Skeletal muscle tissue (tissue), 3 donors: ENCODE measurements at regions not wholly inside any gene's neighbourhood (a gene's known extent, or its start where the extent isn't known, plus 50 kb on each side); places are given as distances from the start of the nearest gene placed in this dataset.

Experiments
- H3K27ac ChIP-seq: one replicate; pipeline ENCODE4 v1.7.0; 2013; ENCODE audit warnings: mild to moderate bottlenecking, low read depth, low read length, inconsistent platforms
- H3K27me3 ChIP-seq, 3 donors: one replicate each; pipeline ENCODE4 v1.7.0; 2013; ENCODE audit warnings: low read length in 3 of 3; ENCODE audit not compliant: control insufficient read depth in 3 of 3, insufficient read depth in 3 of 3
- H3K36me3 ChIP-seq, 3 donors: one replicate each; pipeline ENCODE4 v1.7.0; 2013; ENCODE audit warnings: low read length in 3 of 3; ENCODE audit not compliant: control insufficient read depth in 3 of 3, insufficient read depth in 3 of 3
- H3K4me1 ChIP-seq, 3 donors: one replicate each; pipeline ENCODE4 v1.7.0; 2013; ENCODE audit warnings: low read length in 3 of 3, mild to moderate bottlenecking in 3 of 3; ENCODE audit not compliant: control insufficient read depth in 3 of 3, insufficient read depth in 3 of 3
- H3K4me3 ChIP-seq, 3 donors: one replicate each; pipeline ENCODE4 v1.7.0; 2013; ENCODE audit warnings: low read length in 3 of 3
- H3K9ac ChIP-seq, 3 donors: one replicate each; pipeline ENCODE4 v1.7.0; 2013; ENCODE audit warnings: low read length in 3 of 3, mild to moderate bottlenecking in 3 of 3, moderate library complexity in 2 of 3, low read depth in 1 of 3
- H3K9me3 ChIP-seq, 3 donors: one replicate each; pipeline ENCODE4 v1.7.0; 2013; ENCODE audit warnings: low read length in 3 of 3; ENCODE audit not compliant: control insufficient read depth in 3 of 3
- donor health status: Osteomylitis.

DNA sequence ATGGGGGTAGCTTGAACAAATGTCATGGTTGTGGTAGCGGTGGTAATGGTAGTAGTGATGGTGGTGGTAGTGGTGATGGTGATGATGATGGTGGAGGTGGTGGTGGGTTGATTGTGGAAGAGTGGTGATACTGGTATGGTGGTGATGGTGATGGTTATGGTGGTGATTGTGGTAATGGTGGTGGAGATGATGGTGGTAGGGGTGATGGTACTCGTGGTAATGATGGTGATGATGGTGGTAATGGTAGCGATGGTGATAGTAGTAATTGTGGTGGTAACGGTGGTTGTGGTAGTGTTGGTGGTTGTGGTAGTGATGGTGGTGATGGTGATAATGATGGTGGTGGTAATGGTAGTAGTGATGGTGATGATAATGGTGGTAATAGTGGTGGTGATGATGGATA, 65.7 kb upstream of the SDK1 start:
- Histone ChIP-seq H3K4me3 (no peak overlapping the region), H3K4me1 (peaks cover 0 to 4% (median 0%) of the 10 kb centered on the region in 3 donors), H3K27ac (no peak overlapping the region), H3K36me3 (no peaks in the 10 kb centered on the region), H3K9me3 (peaks cover 4 to 14% (median 4%) of the 10 kb centered on the region in 3 donors), H3K9ac (no peak overlapping the region), H3K27me3 (peaks cover 0 to 3% (median 0%) of the 10 kb centered on the region in 3 donors)

DNA sequence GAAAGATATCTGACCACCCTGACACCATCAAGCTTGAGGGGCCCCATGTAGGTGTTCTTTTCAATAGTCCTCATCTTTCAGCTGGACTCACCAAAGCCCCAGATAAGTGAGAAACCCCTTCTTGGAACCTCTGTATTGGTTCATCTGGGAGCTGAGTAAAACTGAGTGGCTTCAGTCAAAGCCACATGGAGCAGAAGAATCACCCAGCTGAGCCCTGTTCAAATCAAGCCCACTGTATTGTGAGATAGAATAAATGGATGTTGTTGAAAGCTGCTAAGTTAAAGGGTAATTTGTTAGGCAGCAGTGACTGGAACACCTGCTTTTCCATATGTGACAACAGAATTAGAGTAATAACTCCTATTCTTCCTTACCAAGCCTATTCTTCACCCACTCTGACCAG, 64.8 kb upstream of the SDK1 start:
- no peak overlapping the region for H3K27ac ChIP-seq
- H3K4me1 ChIP-seq: peaks cover 0 to 4% (median 0%) of the 10 kb centered on the region in 3 donors

DNA sequence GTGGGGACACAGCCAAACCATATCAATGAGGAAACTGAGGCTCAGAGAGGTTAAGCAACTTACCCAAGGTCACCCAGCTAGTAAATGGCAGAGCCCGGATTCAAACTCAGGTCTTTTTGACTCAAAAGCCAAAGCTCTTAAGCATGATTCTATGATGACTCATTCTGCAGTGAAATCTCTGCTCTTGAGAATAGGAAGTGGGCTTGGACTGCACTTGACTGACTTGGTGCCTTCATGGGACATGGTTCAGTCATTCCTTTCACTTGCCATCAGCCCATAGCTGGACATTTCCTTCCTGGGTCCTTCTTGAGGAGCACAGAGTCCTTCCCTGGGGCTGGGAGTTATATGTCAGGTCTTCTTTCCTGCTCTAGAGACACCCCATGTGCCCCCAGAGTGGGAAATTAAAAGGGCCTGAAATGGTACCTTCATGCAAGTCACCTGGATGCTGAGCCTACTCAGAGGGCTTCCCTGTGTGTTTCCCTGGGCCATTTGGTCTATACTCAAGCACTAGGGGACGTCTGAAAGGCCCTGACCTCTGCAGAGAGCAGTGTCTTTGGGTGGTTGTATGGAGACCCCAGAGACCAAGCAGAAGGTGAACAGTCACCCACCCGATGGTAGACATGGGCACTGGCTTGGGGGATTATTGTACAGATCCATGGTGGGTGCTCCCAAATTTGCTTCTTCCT, 62.4 kb upstream of the SDK1 start:
- H3K27ac ChIP-seq: no peak overlapping the region
- H3K36me3 ChIP-seq: no peaks in the 10 kb centered on the region
- H3K4me3 ChIP-seq: no peak overlapping the region
- no peak overlapping the region for H3K9ac ChIP-seq
- H3K4me1 ChIP-seq: no peaks in the 10 kb centered on the region
- peaks cover 4 to 14% (median 4%) of the 10 kb centered on the region in 3 donors for H3K9me3 ChIP-seq
- H3K27me3 ChIP-seq: no peaks in the 10 kb centered on the region

More for the DNA sequence above, 64.8 kb upstream of the SDK1 start:
- no peaks in the 10 kb centered on the region for H3K27me3 ChIP-seq
- H3K9ac ChIP-seq: no peak overlapping the region
- no peak overlapping the region for H3K4me3 ChIP-seq
- peaks cover 4 to 14% (median 4%) of the 10 kb centered on the region in 3 donors for H3K9me3 ChIP-seq
- H3K36me3 ChIP-seq: no peaks in the 10 kb centered on the region

DNA sequence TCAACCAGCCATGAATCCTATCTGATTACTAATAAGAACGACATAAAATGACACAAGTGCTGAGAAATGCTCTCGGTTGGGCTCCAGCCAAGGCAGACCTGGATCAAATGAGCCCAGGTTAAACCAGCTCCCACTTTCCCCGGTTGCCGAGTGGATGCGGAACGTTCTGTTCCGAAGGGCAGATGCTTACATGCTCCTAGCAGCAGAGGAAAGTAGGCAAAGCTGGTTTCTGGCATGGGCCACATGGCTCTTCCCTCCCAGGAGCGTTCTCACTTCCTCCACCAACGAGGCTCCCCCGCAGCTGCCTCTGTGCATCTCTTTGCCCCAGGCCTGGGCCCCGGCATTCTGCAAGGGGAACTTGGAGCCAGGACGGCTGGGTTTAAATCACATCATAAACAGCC, 61.8 kb upstream of the SDK1 start:
- Histone ChIP-seq H3K9me3 (peaks cover 4 to 14% (median 4%) of the 10 kb centered on the region in 3 donors), H3K9ac (no peak overlapping the region)

DNA sequence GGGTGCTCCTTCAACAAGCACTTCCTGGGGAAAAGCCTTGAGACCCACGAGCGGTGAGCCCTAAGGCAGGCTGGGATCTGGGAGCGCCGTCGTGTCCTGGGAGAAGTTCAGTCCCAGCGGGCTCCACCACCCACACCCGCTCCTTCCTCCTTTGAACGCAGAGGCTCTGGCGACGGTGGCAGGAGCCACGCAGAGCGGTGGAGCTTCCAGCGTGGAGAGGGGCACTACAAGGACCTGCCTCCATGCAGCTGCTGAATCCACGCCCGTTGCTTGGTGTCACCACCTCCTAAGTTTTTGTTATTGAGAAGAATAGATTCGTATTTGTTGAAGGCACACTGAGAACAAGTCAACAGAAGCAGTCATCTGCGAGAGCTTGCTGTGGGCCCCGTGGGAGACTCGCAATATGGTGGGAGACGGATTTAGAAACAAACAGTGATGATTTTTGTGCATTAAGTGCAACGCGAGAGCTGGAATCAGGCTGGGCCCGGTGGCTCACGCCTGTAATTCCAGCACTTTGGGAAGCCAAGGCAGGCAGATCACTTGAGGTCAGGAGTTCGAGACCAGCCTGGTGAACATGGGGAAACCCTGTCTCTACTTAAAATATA, 60.1 kb upstream of the SDK1 start:
- Histone ChIP-seq H3K27me3 (no peaks in the 10 kb centered on the region), H3K36me3 (no peaks in the 10 kb centered on the region), H3K4me3 (no peak overlapping the region), H3K4me1 (no peaks in the 10 kb centered on the region), H3K27ac (no peak overlapping the region), H3K9ac (no peak overlapping the region), H3K9me3 (peaks cover 4 to 6% (median 4%) of the 10 kb centered on the region in 3 donors)

More for the DNA sequence above, 61.8 kb upstream of the SDK1 start:
- Histone ChIP-seq H3K4me3 (no peak overlapping the region), H3K27me3 (no peaks in the 10 kb centered on the region), H3K4me1 (no peaks in the 10 kb centered on the region), H3K27ac (no peak overlapping the region), H3K36me3 (no peaks in the 10 kb centered on the region)

DNA sequence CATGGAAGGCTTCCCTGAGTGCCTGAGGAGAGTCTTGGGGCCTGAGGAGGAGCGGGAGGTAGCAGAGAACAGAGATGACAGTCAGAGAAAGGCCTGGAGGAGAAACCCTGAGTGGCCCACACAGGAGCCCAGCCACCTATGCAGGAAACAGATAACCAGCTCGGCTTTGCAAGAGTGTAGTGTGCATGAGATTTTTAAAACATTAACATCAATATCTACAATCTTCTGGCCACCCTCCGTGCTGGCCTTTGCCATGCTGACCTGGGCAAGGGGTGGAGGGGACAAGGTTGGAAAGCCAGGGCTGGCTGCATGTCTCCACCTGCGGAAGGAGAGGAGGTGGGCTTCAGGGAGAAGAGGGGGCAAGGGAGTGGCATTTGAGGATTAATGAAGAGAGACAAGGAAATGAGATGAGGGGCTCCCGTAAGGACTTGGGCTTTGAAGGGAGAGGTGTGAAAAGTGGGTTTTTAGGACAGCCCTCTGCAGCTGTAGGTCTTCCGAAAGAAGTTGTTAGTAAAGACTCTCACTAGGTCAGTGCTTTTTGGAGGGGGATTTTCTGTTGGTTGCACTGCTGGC, 59.3 kb upstream of the SDK1 start:
- H3K4me1 ChIP-seq: no peaks in the 10 kb centered on the region
- no peaks in the 10 kb centered on the region for H3K27me3 ChIP-seq
- no peaks in the 10 kb centered on the region for H3K36me3 ChIP-seq
- no peak overlapping the region for H3K9ac ChIP-seq
- peaks cover 0 to 2% (median 2%) of the 10 kb centered on the region in 3 donors for H3K9me3 ChIP-seq
- H3K4me3 ChIP-seq: no peak overlapping the region
- H3K27ac ChIP-seq: no peak overlapping the region

DNA sequence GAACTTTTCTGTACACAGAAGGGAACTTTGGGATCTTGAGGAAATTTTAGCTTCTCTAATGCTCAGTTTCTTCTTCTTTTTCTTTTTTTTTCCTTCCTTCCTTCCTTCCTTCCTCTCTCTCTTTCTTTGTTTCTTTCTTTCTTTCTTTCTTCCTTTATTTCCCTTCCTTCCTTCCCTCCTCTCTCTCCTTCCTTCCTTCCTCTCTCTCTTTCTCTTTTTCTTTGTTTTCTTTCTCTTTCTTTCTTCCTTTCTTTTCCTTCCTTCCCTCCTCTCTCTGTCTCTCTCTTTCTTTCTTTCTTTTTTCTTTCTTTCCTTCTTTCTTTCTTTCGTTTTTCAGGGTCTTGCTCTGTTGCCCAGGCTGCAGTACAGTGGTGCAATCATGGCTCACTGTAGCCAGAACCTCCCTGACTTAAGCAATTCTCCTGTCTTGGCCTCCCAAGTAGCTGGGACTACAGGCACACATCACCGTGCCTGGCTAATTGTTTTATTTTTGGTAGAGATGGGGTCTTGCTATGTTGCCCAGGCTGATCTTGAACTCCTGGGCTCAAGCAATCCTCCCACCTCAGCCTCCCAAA, 58.6 kb upstream of the SDK1 start:
- H3K27me3 ChIP-seq: no peaks in the 10 kb centered on the region
- H3K4me3 ChIP-seq: no peak overlapping the region
- no peak overlapping the region for H3K9ac ChIP-seq
- peaks cover 0 to 3% (median 3%) of the 10 kb centered on the region in 3 donors for H3K9me3 ChIP-seq
- no peaks in the 10 kb centered on the region for H3K36me3 ChIP-seq
- no peaks in the 10 kb centered on the region for H3K4me1 ChIP-seq
- H3K27ac ChIP-seq: no peak overlapping the region

DNA sequence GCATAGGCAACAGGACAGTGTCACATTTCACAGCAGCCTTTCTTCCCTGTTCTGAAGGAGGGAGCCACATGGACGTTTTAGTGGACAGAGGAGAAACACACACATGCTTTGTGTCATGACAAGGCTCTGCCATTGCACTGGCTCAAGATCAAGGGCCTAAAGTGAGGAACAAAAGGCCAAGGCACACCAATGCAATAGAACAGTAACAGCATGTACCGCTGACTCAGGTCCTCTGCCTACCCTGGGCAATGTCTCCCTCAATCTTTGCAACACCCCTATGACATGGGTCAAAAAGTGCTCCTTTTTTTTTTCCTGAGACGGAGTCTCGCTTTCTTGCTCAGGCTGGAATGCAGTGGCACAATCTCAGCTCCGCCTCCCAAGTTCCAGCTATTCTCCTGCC, 57.8 kb upstream of the SDK1 start:
- H3K4me3 ChIP-seq: no peak overlapping the region
- H3K27ac ChIP-seq: no peak overlapping the region
- H3K36me3 ChIP-seq: no peaks in the 10 kb centered on the region
- peaks cover 0 to 3% (median 3%) of the 10 kb centered on the region in 3 donors for H3K9me3 ChIP-seq
- no peak overlapping the region for H3K9ac ChIP-seq
- no peaks in the 10 kb centered on the region for H3K27me3 ChIP-seq
- H3K4me1 ChIP-seq: no peaks in the 10 kb centered on the region

DNA sequence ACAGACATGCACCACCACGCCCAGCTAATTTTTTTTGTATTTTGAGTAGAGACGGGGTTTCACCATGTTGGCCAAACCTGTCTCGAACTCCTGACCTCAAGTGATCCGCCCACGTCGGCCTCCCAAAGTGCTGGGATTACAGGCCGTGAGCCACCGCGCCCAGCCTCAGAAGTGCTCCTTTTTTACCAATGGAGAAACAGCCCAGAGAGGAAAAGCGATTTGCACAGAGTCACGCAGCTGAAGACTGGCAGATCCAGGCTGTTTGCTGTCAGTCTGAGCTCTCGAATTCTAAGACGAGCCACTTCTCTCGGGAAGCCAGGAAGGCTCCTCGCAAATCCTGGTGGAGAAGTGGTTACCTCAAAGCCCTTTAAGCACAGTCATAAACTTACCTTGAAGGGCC, 57.4 kb upstream of the SDK1 start:
- no peak overlapping the region for H3K27ac ChIP-seq
- no peaks in the 10 kb centered on the region for H3K27me3 ChIP-seq
- peaks cover 0 to 3% (median 3%) of the 10 kb centered on the region in 3 donors for H3K9me3 ChIP-seq
- H3K36me3 ChIP-seq: no peaks in the 10 kb centered on the region
- H3K4me3 ChIP-seq: no peak overlapping the region
- no peaks in the 10 kb centered on the region for H3K4me1 ChIP-seq
- no peak overlapping the region for H3K9ac ChIP-seq
